HEK293 (cell line): ENCODE measurements at regions not wholly inside any gene's neighbourhood (a gene's known extent, or its start where the extent isn't known, plus 50 kb on each side); places are given as distances from the start of the nearest gene placed in this dataset.

Experiments used
- CTCF ChIP-seq: fragments of 450-650 bp; formaldehyde crosslinking; IDR thresholded peaks from 2 replicates; pipeline ENCODE4 v1.5.1; 2016; ENCODE audit warnings: missing biosample characterization, missing genetic modification characterization
- PRDM4 ChIP-seq: fragments of 450-650 bp; formaldehyde crosslinking; IDR thresholded peaks from 2 replicates; pipeline ENCODE4 v1.5.1; 2017; ENCODE audit warnings: missing biosample characterization, missing genetic modification characterization
- REST ChIP-seq: fragments of 450-650 bp; formaldehyde crosslinking; IDR thresholded peaks from 2 replicates; pipeline ENCODE4 v1.5.1; 2016; ENCODE audit warnings: missing biosample characterization, missing genetic modification characterization
- SETDB1 ChIP-seq: IDR thresholded peaks from one replicate; pipeline ENCODE4 v1.6.1; 2017; ENCODE audit warnings: mild to moderate bottlenecking, low read length, moderate library complexity, mixed read lengths; ENCODE audit not compliant: insufficient read length
- SP2 ChIP-seq: fragments of 450-650 bp; formaldehyde crosslinking; IDR thresholded peaks from 2 replicates; pipeline ENCODE4 v1.5.1; 2016; ENCODE audit warnings: missing biosample characterization, missing genetic modification characterization
- TCF7L2 ChIP-seq: IDR thresholded peaks from 2 replicates; pipeline ENCODE4 v1.6.1; 2011; ENCODE audit warnings: low read depth, mild to moderate bottlenecking, inconsistent platforms, low read length, moderate library complexity, borderline replicate concordance
- ZBTB10 ChIP-seq: fragments of 450-650 bp; formaldehyde crosslinking; IDR thresholded peaks from 2 replicates; pipeline ENCODE4 v1.5.1; 2016; ENCODE audit warnings: missing biosample characterization, missing genetic modification characterization
- ZNF24 ChIP-seq: fragments of 450-650 bp; formaldehyde crosslinking; IDR thresholded peaks from 2 replicates; pipeline ENCODE4 v1.5.1; 2016; ENCODE audit warnings: missing biosample characterization, missing genetic modification characterization
- ZNF248 ChIP-seq: fragments of 450-650 bp; formaldehyde crosslinking; IDR thresholded peaks from 2 replicates; pipeline ENCODE4 v1.5.1; 2017; ENCODE audit warnings: missing biosample characterization, missing genetic modification characterization
- ZNF362 ChIP-seq: fragments of 450-650 bp; formaldehyde crosslinking; IDR thresholded peaks from 2 replicates; pipeline ENCODE4 v1.5.1; 2016; ENCODE audit warnings: missing biosample characterization, missing genetic modification characterization
- ZNF37A ChIP-seq: fragments of 450-650 bp; IDR thresholded peaks from 2 replicates; pipeline ENCODE4 v1.5.1; 2018; ENCODE audit warnings: missing biosample characterization, missing genetic modification characterization
- ZNF449 ChIP-seq: fragments of 450-650 bp; formaldehyde crosslinking; IDR thresholded peaks from 2 replicates; pipeline ENCODE4 v1.5.1; 2017; ENCODE audit warnings: missing biosample characterization, mild to moderate bottlenecking, missing genetic modification characterization, moderate library complexity
- ZNF621 ChIP-seq: fragments of 450-650 bp; formaldehyde crosslinking; IDR thresholded peaks from 2 replicates; pipeline ENCODE4 v1.5.1; 2017; ENCODE audit warnings: missing biosample characterization, missing genetic modification characterization
- ZNF623 ChIP-seq: fragments of 450-650 bp; formaldehyde crosslinking; IDR thresholded peaks from 2 replicates; pipeline ENCODE4 v1.5.1; 2016; ENCODE audit warnings: missing biosample characterization, missing genetic modification characterization

GRCh38 chr10:78919181-78919966 lies 149.4 kb upstream of the ZMIZ1 start:
- no peak for TF ChIP-seq REST (tag by site-specific recombination)
- TF ChIP-seq CTCF (tag by site-specific recombination) = no peak
- TF ChIP-seq ZNF623 (tag by site-specific recombination) = no peak
- no peak for TF ChIP-seq ZNF362 (tag by site-specific recombination)
- no peak for TF ChIP-seq ZNF24 (tag by site-specific recombination)
- TF ChIP-seq SETDB1 = no peak
- TF ChIP-seq TCF7L2 = no peak
- TF ChIP-seq ZNF621 = no peak
- TF ChIP-seq ZBTB10 = no peak
- TF ChIP-seq SP2 = no peak
- TF ChIP-seq ZNF37A (tag by site-specific recombination) = no peak
- no peak for TF ChIP-seq ZNF449
- no peak for TF ChIP-seq PRDM4 (tag by site-specific recombination)
- TF ChIP-seq ZNF248 = no peak
